GM12878 (cell line): ENCODE measurements at regions not wholly inside any gene's neighbourhood (a gene's known extent, or its start where the extent isn't known, plus 50 kb on each side); places are given as distances from the start of the nearest gene placed in this dataset.

ENCODE experiments used
- ATAC-seq: fragments of 200-7000 bp; cut with Tn5 transposase; 3 replicates; pipeline ENCODE4 v1.9.1; 2020; ENCODE audit warnings: mild to moderate bottlenecking, moderate library complexity
- BruUV-seq: library from RNA; stranded (reverse); fragments of 400-500 nt; replicated peaks from 2 replicates; lab custom pipeline; 2021; lab: Mats Ljungman, UMichigan
- CTCF ChIA-PET: fragments of 300-600 bp; sonication (Branson Sonifier 250); formaldehyde crosslinking; extraction: SDS; loops from one replicate; lab custom pipeline; 2021; ENCODE audit warnings: inconsistent platforms; lab: Yijun Ruan, JAX
- POLR2A ChIA-PET: fragments of 350-600 bp; formaldehyde crosslinking; extraction: SDS; loops from one replicate; lab custom pipeline; 2021; ENCODE audit warnings: inconsistent platforms; lab: Charles Lee
- RAD21 ChIA-PET: fragments of 300-600 bp; sonication (Branson Sonifier 250); formaldehyde crosslinking; loops from one replicate; lab custom pipeline; 2023; ENCODE audit warnings: antibody characterized with exemption; ENCODE audit not compliant: unreplicated experiment; lab: Charles Lee
- SMC1A ChIA-PET: fragments of 300-600 bp; sonication (Branson Sonifier 250); formaldehyde crosslinking; loops from one replicate; lab custom pipeline; 2023; ENCODE audit not compliant: unreplicated experiment, uncharacterized antibody; lab: Charles Lee
- DNase-seq: peaks from one replicate; pipeline ENCODE4 v3.0.0-alpha.2; 2011; ENCODE audit warnings: low read depth, low spot score
- FAIRE-seq: peaks from 3 replicates; lab custom pipeline; 2011; peaks lifted over from hg19 to GRCh38; lab: Jason Lieb, UNC
- H2AFZ ChIP-seq: 2 replicates; pipeline ENCODE4 v1.6.0; 2011; ENCODE audit warnings: low read depth, low read length, control low read depth; ENCODE audit not compliant: control insufficient read depth
- H3K27ac ChIP-seq: 2 replicates; pipeline ENCODE4 v1.5.1; 2011; ENCODE audit warnings: control low read depth; ENCODE audit not compliant: control insufficient read depth, insufficient read depth
- H3K27me3 ChIP-seq, 2 experiments: replicated peaks in 1 of 2; 2 replicates each; pipeline versions ENCODE4 v1.6.0 to v1.6.1; 2011; ENCODE audit warnings: low read length in 1 of 2; ENCODE audit not compliant: control insufficient read depth in 2 of 2, insufficient read depth in 2 of 2
- H3K36me3 ChIP-seq, 2 experiments: 2 replicates each; pipeline ENCODE4 v1.5.1; 2011; ENCODE audit warnings: low read length in 1 of 2; ENCODE audit not compliant: control insufficient read depth in 2 of 2, insufficient read depth in 2 of 2
- H3K4me1 ChIP-seq: 2 replicates; pipeline ENCODE4 v1.6.1; 2011; ENCODE audit warnings: mild to moderate bottlenecking, low read length, moderate library complexity, mixed read lengths; ENCODE audit not compliant: control insufficient read depth, insufficient read depth
- H3K4me2 ChIP-seq: 2 replicates; pipeline ENCODE4 v1.6.0; 2011; ENCODE audit warnings: control low read depth; ENCODE audit not compliant: control insufficient read depth, insufficient read depth
- H3K4me3 ChIP-seq: fragments of 200-600 bp; sonication (generic); 2 replicates; pipeline ENCODE4 v1.5.1; 2016
- H3K79me2 ChIP-seq: 2 replicates; pipeline ENCODE4 v1.6.0; 2011; ENCODE audit warnings: low read length; ENCODE audit not compliant: control insufficient read depth, insufficient read depth
- H3K9ac ChIP-seq: 2 replicates; pipeline ENCODE4 v1.8.0; 2011; ENCODE audit warnings: low read length, control low read depth, mixed read lengths; ENCODE audit not compliant: control insufficient read depth, insufficient read depth
- H3K9me3 ChIP-seq: replicated peaks from 3 replicates; pipeline ENCODE4 v1.5.1; 2011; ENCODE audit warnings: mild to moderate bottlenecking, low read length; ENCODE audit not compliant: control insufficient read depth, insufficient read depth
- H4K20me1 ChIP-seq: 2 replicates; pipeline ENCODE4 v1.6.0; 2011; ENCODE audit not compliant: control insufficient read depth, insufficient read depth
- RAD21 ChIP-seq: IDR thresholded peaks from 2 replicates; pipeline ENCODE4 v1.6.1; 2011; ENCODE audit warnings: mild to moderate bottlenecking, low read depth, low read length, moderate library complexity; ENCODE audit not compliant: insufficient read depth
- YBX1 ChIP-seq: fragments of 450-650 bp; IDR thresholded peaks from 2 replicates; pipeline ENCODE4 v1.6.1; 2016; ENCODE audit warnings: antibody characterized with exemption
- WGBS: methylation state at CpG from one replicate; pipeline ENCODE4 v1.1.6; 2016; ENCODE audit warnings: low lambda C conversion rate; ENCODE audit not compliant: insufficient replicate concordance, insufficient coverage; ENCODE audit errors: missing lambda C conversion rate; 5-methylcytosine and 5-hydroxymethylcytosine counted together
- in situ Hi-C: fragments of 300-500 bp; cut with MboI; formaldehyde crosslinking; loops from 9 replicates; pipeline ENCODE4 v1.14.3; 2018; ENCODE audit warnings: mixed read lengths
- intact Hi-C: fragments of 100-400 bp; cut with micrococcal nuclease; formaldehyde crosslinking; loops from one replicate; pipeline ENCODE4 v1.14.2; 2022; ENCODE audit not compliant: unreplicated experiment
- TF ChIP-seq, protein P1 (sequence below): IDR thresholded peaks from 2 replicates; pipeline ENCODE4 v1.6.1; 2012; ENCODE audit warnings: improper control_type of control experiment, low read depth, low read length; ENCODE audit not compliant: insufficient replicate concordance
- TF ChIP-seq, protein P2 (sequence below), 3 experiments: IDR thresholded peaks in 2 of 3; conservative IDR thresholded peaks in 1 of 3; 2 replicates each; pipeline ENCODE4 v1.5.1; 2011; ENCODE audit warnings: low read depth in 3 of 3, low read length in 3 of 3, mild to moderate bottlenecking in 3 of 3, control low read depth in 2 of 3, moderate library complexity in 2 of 3, inconsistent platforms in 1 of 3, mixed read lengths in 1 of 3; ENCODE audit not compliant: control insufficient read depth in 2 of 3, insufficient read depth in 1 of 3; ENCODE audit errors: extremely low read depth in 1 of 3

DNA sequence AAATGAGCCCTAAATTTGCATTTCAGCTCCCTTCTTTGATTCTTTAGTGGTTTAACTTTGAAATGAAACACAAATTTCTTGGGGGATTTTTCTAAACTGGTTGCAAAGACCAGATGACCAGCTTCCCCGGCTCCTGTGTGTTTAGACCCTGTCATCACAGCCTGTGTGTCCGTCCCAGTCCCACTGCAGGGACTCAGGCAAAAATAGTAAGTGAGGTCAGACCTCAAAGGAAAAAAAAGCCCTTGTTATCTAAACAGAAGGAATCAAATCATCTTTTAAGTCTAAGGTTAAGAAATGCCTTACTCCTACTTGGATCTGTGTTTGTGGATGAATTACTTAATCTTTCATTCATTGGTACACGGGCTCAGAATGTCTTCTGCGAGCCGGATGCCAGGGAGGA is 423.7 kb downstream of the LPIN1 start (continued):
- TF ChIP-seq, protein P1, sequence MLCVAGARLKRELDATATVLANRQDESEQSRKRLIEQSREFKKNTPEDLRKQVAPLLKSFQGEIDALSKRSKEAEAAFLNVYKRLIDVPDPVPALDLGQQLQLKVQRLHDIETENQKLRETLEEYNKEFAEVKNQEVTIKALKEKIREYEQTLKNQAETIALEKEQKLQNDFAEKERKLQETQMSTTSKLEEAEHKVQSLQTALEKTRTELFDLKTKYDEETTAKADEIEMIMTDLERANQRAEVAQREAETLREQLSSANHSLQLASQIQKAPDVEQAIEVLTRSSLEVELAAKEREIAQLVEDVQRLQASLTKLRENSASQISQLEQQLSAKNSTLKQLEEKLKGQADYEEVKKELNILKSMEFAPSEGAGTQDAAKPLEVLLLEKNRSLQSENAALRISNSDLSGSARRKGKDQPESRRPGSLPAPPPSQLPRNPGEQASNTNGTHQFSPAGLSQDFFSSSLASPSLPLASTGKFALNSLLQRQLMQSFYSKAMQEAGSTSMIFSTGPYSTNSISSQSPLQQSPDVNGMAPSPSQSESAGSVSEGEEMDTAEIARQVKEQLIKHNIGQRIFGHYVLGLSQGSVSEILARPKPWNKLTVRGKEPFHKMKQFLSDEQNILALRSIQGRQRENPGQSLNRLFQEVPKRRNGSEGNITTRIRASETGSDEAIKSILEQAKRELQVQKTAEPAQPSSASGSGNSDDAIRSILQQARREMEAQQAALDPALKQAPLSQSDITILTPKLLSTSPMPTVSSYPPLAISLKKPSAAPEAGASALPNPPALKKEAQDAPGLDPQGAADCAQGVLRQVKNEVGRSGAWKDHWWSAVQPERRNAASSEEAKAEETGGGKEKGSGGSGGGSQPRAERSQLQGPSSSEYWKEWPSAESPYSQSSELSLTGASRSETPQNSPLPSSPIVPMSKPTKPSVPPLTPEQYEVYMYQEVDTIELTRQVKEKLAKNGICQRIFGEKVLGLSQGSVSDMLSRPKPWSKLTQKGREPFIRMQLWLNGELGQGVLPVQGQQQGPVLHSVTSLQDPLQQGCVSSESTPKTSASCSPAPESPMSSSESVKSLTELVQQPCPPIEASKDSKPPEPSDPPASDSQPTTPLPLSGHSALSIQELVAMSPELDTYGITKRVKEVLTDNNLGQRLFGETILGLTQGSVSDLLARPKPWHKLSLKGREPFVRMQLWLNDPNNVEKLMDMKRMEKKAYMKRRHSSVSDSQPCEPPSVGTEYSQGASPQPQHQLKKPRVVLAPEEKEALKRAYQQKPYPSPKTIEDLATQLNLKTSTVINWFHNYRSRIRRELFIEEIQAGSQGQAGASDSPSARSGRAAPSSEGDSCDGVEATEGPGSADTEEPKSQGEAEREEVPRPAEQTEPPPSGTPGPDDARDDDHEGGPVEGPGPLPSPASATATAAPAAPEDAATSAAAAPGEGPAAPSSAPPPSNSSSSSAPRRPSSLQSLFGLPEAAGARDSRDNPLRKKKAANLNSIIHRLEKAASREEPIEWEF = no peak

DNA sequence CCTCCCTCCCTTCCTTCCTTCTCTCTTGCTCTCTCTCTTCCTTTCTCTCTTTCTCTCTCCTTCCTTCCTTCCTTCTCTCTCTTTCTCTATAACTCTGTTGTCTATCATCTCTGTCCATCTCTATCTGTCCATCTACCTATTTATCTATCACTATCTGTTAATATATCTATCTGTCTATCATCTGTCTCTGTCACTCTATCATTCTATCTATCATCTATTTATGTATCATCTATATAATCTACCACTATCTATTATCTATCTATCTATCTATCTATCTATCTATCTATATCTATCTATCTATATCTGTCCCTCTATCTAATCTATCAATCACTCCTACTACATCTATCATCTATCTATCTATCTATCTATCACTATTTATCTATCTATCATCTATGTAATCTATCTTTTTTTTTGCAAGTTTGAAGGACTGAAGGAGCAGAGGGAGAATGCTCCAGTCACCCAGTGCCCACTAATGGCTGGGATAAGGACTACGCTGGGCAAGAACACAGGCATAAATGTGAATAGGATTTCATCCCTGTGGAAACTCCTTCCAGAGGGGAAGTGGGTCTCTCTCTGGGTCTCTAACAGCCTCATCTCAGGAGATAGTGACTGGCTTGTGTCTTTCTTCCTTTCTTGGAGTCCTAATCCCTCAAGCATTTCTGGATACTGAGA is 427.0 kb downstream of the LPIN1 start:
- POLR2A ChIA-PET = no interaction called here
- no peaks in the 10 kb centered on the region; a peak in 2 of 4 replicates for H3K36me3 ChIP-seq
- H4K20me1 ChIP-seq = no peaks in the 10 kb centered on the region
- RAD21 ChIA-PET = no interaction called here
- TF ChIP-seq YBX1 (no peak), RAD21 (peak; percentile 29)
- TF ChIP-seq, protein P2, sequence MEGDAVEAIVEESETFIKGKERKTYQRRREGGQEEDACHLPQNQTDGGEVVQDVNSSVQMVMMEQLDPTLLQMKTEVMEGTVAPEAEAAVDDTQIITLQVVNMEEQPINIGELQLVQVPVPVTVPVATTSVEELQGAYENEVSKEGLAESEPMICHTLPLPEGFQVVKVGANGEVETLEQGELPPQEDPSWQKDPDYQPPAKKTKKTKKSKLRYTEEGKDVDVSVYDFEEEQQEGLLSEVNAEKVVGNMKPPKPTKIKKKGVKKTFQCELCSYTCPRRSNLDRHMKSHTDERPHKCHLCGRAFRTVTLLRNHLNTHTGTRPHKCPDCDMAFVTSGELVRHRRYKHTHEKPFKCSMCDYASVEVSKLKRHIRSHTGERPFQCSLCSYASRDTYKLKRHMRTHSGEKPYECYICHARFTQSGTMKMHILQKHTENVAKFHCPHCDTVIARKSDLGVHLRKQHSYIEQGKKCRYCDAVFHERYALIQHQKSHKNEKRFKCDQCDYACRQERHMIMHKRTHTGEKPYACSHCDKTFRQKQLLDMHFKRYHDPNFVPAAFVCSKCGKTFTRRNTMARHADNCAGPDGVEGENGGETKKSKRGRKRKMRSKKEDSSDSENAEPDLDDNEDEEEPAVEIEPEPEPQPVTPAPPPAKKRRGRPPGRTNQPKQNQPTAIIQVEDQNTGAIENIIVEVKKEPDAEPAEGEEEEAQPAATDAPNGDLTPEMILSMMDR (IDR thresholded peaks at IDR 0.05 in 2 of 3, conservative IDR thresholded peaks at IDR 0.05 in 1 of 3; ENCODE audit: control insufficient read depth in 2 of 3, extremely low read depth in 1 of 3, insufficient read depth in 1 of 3, low read depth in 3 of 3, low read length in 3 of 3) = peak in 1 of 3 experiments; percentile 15; a peak in 1 of 6 replicates
- TF ChIP-seq, all 136 proteins: peak for 2
- no peak for ATAC-seq
- Histone ChIP-seq H3K4me1 (peaks cover 10% of the 10 kb centered on the region), H3K27ac (no peak overlapping the region), H3K79me2 (no peaks in the 10 kb centered on the region), H2AFZ (no peak overlapping the region), H3K4me2 (no peak overlapping the region), H3K27me3 (no peaks in the 10 kb centered on the region), H3K9ac (no peak overlapping the region), H3K9me3 (no peaks in the 10 kb centered on the region), H3K4me3 (no peak overlapping the region)
- in situ Hi-C loops (no loop called here), intact Hi-C loops (loop anchor here (10.0 kb wide), 2 partner anchors 309 to 339 kb away; no protein-coding TSS in a partner anchor)
- 100% methylated on average over 1 of the region's 1 CpG for WGBS
- TSS peak; percentile 7 for BruUV-seq
- CTCF ChIA-PET = no interaction called here
- no peak for DNase-seq
- FAIRE-seq = no peak
- SMC1A ChIA-PET = interaction anchor here (1.3 kb wide), 1 partner anchor 101 kb away, joined by 3 read pairs; no protein-coding TSS in a partner anchor
